H1 (cell line): ENCODE measurements at regions not wholly inside any gene's neighbourhood (a gene's known extent, or its start where the extent isn't known, plus 50 kb on each side); places are given as distances from the start of the nearest gene placed in this dataset.

Experiments used
- CTCF ChIA-PET: fragments of 300-600 bp; sonication (Branson Sonifier 250); formaldehyde crosslinking; loops from one replicate; lab custom pipeline; 2021; ENCODE audit not compliant: partially characterized antibody; lab: Charles Lee
- POLR2A ChIA-PET: fragments of 300-600 bp; sonication (Branson Sonifier 250); formaldehyde crosslinking; loops from one replicate; lab custom pipeline; 2021; ENCODE audit warnings: inconsistent platforms; ENCODE audit not compliant: partially characterized antibody; lab: Charles Lee
- DNase-seq, 2 experiments: peaks; one replicate each; pipeline versions ENCODE4 v3.0.0 to v3.0.0-alpha.2; 2010 to 2022; ENCODE audit warnings: low spot score in 2 of 2, low read depth in 1 of 2, mixed read lengths in 1 of 2
- FAIRE-seq: peaks from 2 replicates; lab custom pipeline; 2011; peaks lifted over from hg19 to GRCh38; lab: Jason Lieb, UNC
- H2AFZ ChIP-seq: 2 replicates; pipeline ENCODE4 v1.8.1; 2012; ENCODE audit warnings: low read length, inconsistent platforms
- H2AK5ac ChIP-seq: 2 replicates; pipeline ENCODE4 v1.6.1; 2013; ENCODE audit warnings: low read depth, low read length
- H2BK120ac ChIP-seq: replicated peaks from 2 replicates; pipeline ENCODE3; 2013; ENCODE audit warnings: low read depth, low read length, inconsistent platforms
- H2BK12ac ChIP-seq: 2 replicates; pipeline ENCODE4 v1.6.1; 2013; ENCODE audit warnings: low read depth, low read length
- H2BK15ac ChIP-seq: 2 replicates; pipeline ENCODE4 v1.6.1; 2013; ENCODE audit warnings: low read length
- H2BK20ac ChIP-seq: 2 replicates; pipeline ENCODE4 v1.6.1; 2013; ENCODE audit warnings: low read length
- H2BK5ac ChIP-seq: 2 replicates; pipeline ENCODE4 v1.6.1; 2013; ENCODE audit warnings: low read depth, low read length
- H3K14ac ChIP-seq: 2 replicates; pipeline ENCODE4 v1.6.1; 2013; ENCODE audit warnings: inconsistent platforms; ENCODE audit not compliant: insufficient read length
- H3K18ac ChIP-seq: 2 replicates; pipeline ENCODE4 v1.6.1; 2013; ENCODE audit warnings: low read length; ENCODE audit errors: extremely low read depth
- H3K23ac ChIP-seq: 2 replicates; pipeline ENCODE4 v1.6.1; 2013; ENCODE audit warnings: inconsistent platforms; ENCODE audit not compliant: insufficient read length
- H3K23me2 ChIP-seq: 2 replicates; pipeline ENCODE4 v1.6.1; 2013; ENCODE audit warnings: low read depth, low read length
- H3K27ac ChIP-seq: 2 replicates; pipeline ENCODE4 v1.6.1; 2011; ENCODE audit warnings: low read depth, low read length, inconsistent platforms
- H3K27me3 ChIP-seq, 4 experiments: replicated peaks in 1 of 4; 1 replicate in 1 of 4; 2 replicates in 3 of 4; pipeline versions ENCODE4 v1.6.1 to v1.8.1; 2011 to 2013; ENCODE audit warnings: low read length in 3 of 4, mild to moderate bottlenecking in 3 of 4, inconsistent platforms in 2 of 4, mixed read lengths in 2 of 4, moderate library complexity in 1 of 4; ENCODE audit not compliant: control insufficient read depth in 3 of 4, insufficient read depth in 3 of 4; ENCODE audit errors: extremely low read depth in 1 of 4
- H3K36me3 ChIP-seq, 4 experiments: 2 replicates each; pipeline versions ENCODE4 v1.6.1 to v1.8.1; 2011 to 2013; ENCODE audit warnings: mild to moderate bottlenecking in 4 of 4, low read length in 3 of 4, moderate library complexity in 2 of 4, control low read depth in 1 of 4, inconsistent platforms in 1 of 4; ENCODE audit not compliant: insufficient read depth in 4 of 4, control insufficient read depth in 2 of 4
- H3K4ac ChIP-seq: replicated peaks from 2 replicates; pipeline ENCODE3; 2013; ENCODE audit warnings: low read length, low read depth, mixed read lengths, inconsistent platforms; ENCODE audit not compliant: insufficient read length
- H3K4me1 ChIP-seq, 4 experiments: replicated peaks in 1 of 4; 1 replicate in 1 of 4; 2 replicates in 3 of 4; pipeline versions ENCODE4 v1.6.1 to v1.8.1; 2011 to 2013; ENCODE audit warnings: low read length in 3 of 4, inconsistent platforms in 2 of 4, mixed read lengths in 1 of 4; ENCODE audit not compliant: insufficient read depth in 4 of 4, control insufficient read depth in 3 of 4
- H3K4me2 ChIP-seq, 2 experiments: 2 replicates each; pipeline versions ENCODE4 v1.6.1 to v1.8.1; 2011 to 2013; ENCODE audit warnings: low read depth in 2 of 2, low read length in 2 of 2, control low read depth in 1 of 2, inconsistent platforms in 1 of 2, mild to moderate bottlenecking in 1 of 2; ENCODE audit not compliant: insufficient read depth in 1 of 2
- H3K4me3 ChIP-seq, 4 experiments: fragments of 200-600, 300-600 bp in 1 of 4; sonication (generic), shearing (Covaris generic), sonication (Bioruptor Twin) in 1 of 4; 2 replicates each; pipeline versions ENCODE4 v1.5.1 to v1.8.1; 2011 to 2016; ENCODE audit warnings: low read length in 4 of 4, low read depth in 3 of 4, control low read depth in 2 of 4, inconsistent platforms in 2 of 4, mild to moderate bottlenecking in 2 of 4, mixed read lengths in 1 of 4, moderate library complexity in 1 of 4; ENCODE audit not compliant: insufficient read depth in 2 of 4; ENCODE audit errors: extremely low read depth in 1 of 4
- H3K56ac ChIP-seq: replicated peaks from 2 replicates; pipeline ENCODE3; 2013; ENCODE audit warnings: low read depth, mild to moderate bottlenecking, mixed read lengths, low read length, inconsistent platforms; ENCODE audit not compliant: insufficient read length
- H3K79me1 ChIP-seq: 2 replicates; pipeline ENCODE4 v1.6.1; 2013; ENCODE audit warnings: low read depth, low read length, control low read depth
- H3K79me2 ChIP-seq, 2 experiments: 2 replicates each; pipeline versions ENCODE4 v1.6.1 to v1.8.1; 2012 to 2013; ENCODE audit warnings: low read length in 2 of 2, mild to moderate bottlenecking in 2 of 2, inconsistent platforms in 1 of 2; ENCODE audit not compliant: insufficient read depth in 2 of 2, control insufficient read depth in 1 of 2
- H3K9ac ChIP-seq, 4 experiments: replicated peaks in 1 of 4; 1 replicate in 1 of 4; 2 replicates in 3 of 4; pipeline versions ENCODE4 v1.6.1 to v1.8.1; 2011 to 2013; ENCODE audit warnings: low read depth in 3 of 4, low read length in 3 of 4, control low read depth in 2 of 4, mild to moderate bottlenecking in 2 of 4, moderate library complexity in 2 of 4, inconsistent platforms in 1 of 4; ENCODE audit errors: extremely low read depth in 1 of 4
- H3K9me3 ChIP-seq, 2 experiments: 2 replicates each; pipeline versions ENCODE4 v1.6.1 to v1.8.1; 2012 to 2013; ENCODE audit warnings: mild to moderate bottlenecking in 2 of 2, moderate library complexity in 2 of 2, control low read depth in 1 of 2, inconsistent platforms in 1 of 2, low read depth in 1 of 2, low read length in 1 of 2, mixed read lengths in 1 of 2; ENCODE audit not compliant: insufficient read depth in 2 of 2
- H4K20me1 ChIP-seq, 2 experiments: replicated peaks in 1 of 2; 2 replicates each; pipeline versions ENCODE3 to v1.8.1; 2011 to 2013; ENCODE audit warnings: inconsistent platforms in 2 of 2, low read length in 2 of 2, mild to moderate bottlenecking in 1 of 2; ENCODE audit not compliant: insufficient read depth in 2 of 2, control insufficient read depth in 1 of 2
- H4K5ac ChIP-seq: 2 replicates; pipeline ENCODE4 v1.6.1; 2013; ENCODE audit warnings: low read length, low read depth, mixed read lengths, inconsistent platforms; ENCODE audit not compliant: insufficient read length
- H4K8ac ChIP-seq: 2 replicates; pipeline ENCODE4 v1.8.0; 2013; ENCODE audit warnings: mild to moderate bottlenecking, moderate library complexity, low read length, inconsistent platforms; ENCODE audit not compliant: insufficient read depth; ENCODE audit errors: extremely low read depth
- H4K91ac ChIP-seq: replicated peaks from 2 replicates; pipeline ENCODE3; 2013; ENCODE audit warnings: low read length, mixed read lengths, inconsistent platforms; ENCODE audit not compliant: insufficient read length
- BACH1 ChIP-seq: IDR thresholded peaks from 2 replicates; pipeline ENCODE4 v1.6.1; 2012; ENCODE audit warnings: low read length, improper control_type of control experiment
- CREB1 ChIP-seq: IDR thresholded peaks from 2 replicates; pipeline ENCODE4 v1.6.1; 2012; ENCODE audit warnings: inconsistent platforms
- EZH2 ChIP-seq: fragments of 200-600 bp; sonication (generic); IDR thresholded peaks from 2 replicates; pipeline ENCODE4 v1.7.1; 2012; ENCODE audit warnings: low read depth, mild to moderate bottlenecking, moderate library complexity, low read length, inconsistent platforms; ENCODE audit not compliant: severe bottlenecking
- MAFK ChIP-seq: IDR thresholded peaks from 2 replicates; pipeline ENCODE4 v1.6.1; 2012; ENCODE audit warnings: low read depth, mild to moderate bottlenecking, improper control_type of control experiment, low read length
- POLR2A ChIP-seq, 2 experiments: IDR thresholded peaks; 1 replicate in 1 of 2; 2 replicates in 1 of 2; pipeline ENCODE4 v1.6.1; 2011; ENCODE audit warnings: low read depth in 2 of 2, low read length in 2 of 2, mild to moderate bottlenecking in 2 of 2; ENCODE audit errors: control extremely low read depth in 1 of 2
- POLR2AphosphoS5 ChIP-seq: IDR thresholded peaks from 2 replicates; pipeline ENCODE4 v1.6.1; 2011; ENCODE audit warnings: low read depth, low read length
- POU5F1 ChIP-seq: IDR thresholded peaks from 2 replicates; pipeline ENCODE4 v1.6.1; 2011; ENCODE audit warnings: low read depth, mild to moderate bottlenecking, low read length, moderate library complexity
- SP1 ChIP-seq: IDR thresholded peaks from 2 replicates; pipeline ENCODE4 v1.6.1; 2011; ENCODE audit warnings: low read depth, low read length
- SUZ12 ChIP-seq: fragments of 200-600 bp; sonication (generic); IDR thresholded peaks from 2 replicates; pipeline ENCODE4 v1.6.1; 2012; ENCODE audit warnings: mild to moderate bottlenecking, inconsistent platforms, low read length, moderate library complexity, mixed read lengths
- TEAD4 ChIP-seq: IDR thresholded peaks from 2 replicates; pipeline ENCODE4 v1.6.1; 2012; ENCODE audit warnings: low read depth, low read length, inconsistent platforms, mixed read lengths
- USF2 ChIP-seq: IDR thresholded peaks from 2 replicates; pipeline ENCODE4 v1.6.1; 2011; ENCODE audit warnings: low read length, improper control_type of control experiment
- WGBS, 2 experiments: shearing (Covaris generic) in 1 of 2; methylation state at CpG; one replicate each; pipeline versions ENCODE4 v1.1.6 to v1.1.7; 2013 to 2015; ENCODE audit warnings: low lambda C conversion rate in 2 of 2, mixed read lengths in 2 of 2, inconsistent platforms in 1 of 2, low coverage in 1 of 2, missing lambda C conversion rate in 1 of 2; ENCODE audit not compliant: insufficient replicate concordance in 2 of 2, insufficient coverage in 1 of 2, insufficient read length in 1 of 2; ENCODE audit errors: extremely low coverage in 1 of 2, missing lambda C conversion rate in 1 of 2; 5-methylcytosine and 5-hydroxymethylcytosine counted together

- Histone ChIP-seq H3K4me3 (no peak overlapping the region), H2BK120ac (no peak overlapping the region), H3K4me2 (no peak overlapping the region), H3K27ac (no peak overlapping the region), H3K14ac (no peak overlapping the region), H4K5ac (no peak overlapping the region), H3K79me1 (no peaks in the 10 kb centered on the region), H3K23ac (no peak overlapping the region), H3K79me2 (no peaks in the 10 kb centered on the region), H4K20me1 (no peaks in the 10 kb centered on the region), H4K8ac (no peak overlapping the region), H3K4me1 (no peaks in the 10 kb centered on the region), H2BK12ac (no peak overlapping the region), H3K23me2 (no peaks in the 10 kb centered on the region), H2AFZ (no peak overlapping the region), H3K18ac (no peak overlapping the region), H4K91ac (no peak overlapping the region), H3K56ac (no peak overlapping the region), H2BK15ac (no peak overlapping the region), H3K36me3 (no peaks in the 10 kb centered on the region), H3K9ac (no peak overlapping the region), H2BK5ac (no peak overlapping the region), H3K9me3 (peaks cover under 1 to 8% of the 10 kb centered on the region in 2 experiments; a peak in 2 of 4 replicates), H2AK5ac (no peak overlapping the region), H3K4ac (no peak overlapping the region), H3K27me3 (no peaks in the 10 kb centered on the region), H2BK20ac (no peak overlapping the region)
- POLR2A ChIA-PET, result no interaction called here
- FAIRE-seq (no peak), DNase-seq (no peak)
- WGBS, 2 experiments, result 75% methylated on average over 4 of the region's 4 CpGs; no CpG with 5 or more reads in 1 of the 2 experiments
- TF ChIP-seq TEAD4 (no peak), POU5F1 (no peak), MAFK (no peak), SUZ12 (no peak), CREB1 (no peak), SP1 (no peak), USF2 (no peak), POLR2AphosphoS5 (no peak), EZH2 (no peak), POLR2A (IDR thresholded peaks at IDR 0.05; ENCODE audit: control extremely low read depth in 1 of 2, low read depth in 2 of 2, low read length in 2 of 2) (no peak), BACH1 (no peak)
- CTCF ChIA-PET, result no interaction called here
Observed at GRCh38 chr14:40413136-40413535, 980.9 kb upstream of the FBXO33 start.
